22Rv1 (cell line): ENCODE measurements at regions not wholly inside any gene's neighbourhood (a gene's known extent, or its start where the extent isn't known, plus 50 kb on each side); places are given as distances from the start of the nearest gene placed in this dataset.

Source experiments
- ZFX ChIP-seq: fragments of 450-650 bp; IDR thresholded peaks from 2 replicates; pipeline ENCODE4 v1.6.1; 2017; ENCODE audit warnings: antibody characterized with exemption, borderline replicate concordance
- TF ChIP-seq, protein P1 (sequence below): fragments of 450-650 bp; IDR thresholded peaks from 2 replicates; pipeline ENCODE4 v1.5.1; 2017; ENCODE audit warnings: mild to moderate bottlenecking

DNA sequence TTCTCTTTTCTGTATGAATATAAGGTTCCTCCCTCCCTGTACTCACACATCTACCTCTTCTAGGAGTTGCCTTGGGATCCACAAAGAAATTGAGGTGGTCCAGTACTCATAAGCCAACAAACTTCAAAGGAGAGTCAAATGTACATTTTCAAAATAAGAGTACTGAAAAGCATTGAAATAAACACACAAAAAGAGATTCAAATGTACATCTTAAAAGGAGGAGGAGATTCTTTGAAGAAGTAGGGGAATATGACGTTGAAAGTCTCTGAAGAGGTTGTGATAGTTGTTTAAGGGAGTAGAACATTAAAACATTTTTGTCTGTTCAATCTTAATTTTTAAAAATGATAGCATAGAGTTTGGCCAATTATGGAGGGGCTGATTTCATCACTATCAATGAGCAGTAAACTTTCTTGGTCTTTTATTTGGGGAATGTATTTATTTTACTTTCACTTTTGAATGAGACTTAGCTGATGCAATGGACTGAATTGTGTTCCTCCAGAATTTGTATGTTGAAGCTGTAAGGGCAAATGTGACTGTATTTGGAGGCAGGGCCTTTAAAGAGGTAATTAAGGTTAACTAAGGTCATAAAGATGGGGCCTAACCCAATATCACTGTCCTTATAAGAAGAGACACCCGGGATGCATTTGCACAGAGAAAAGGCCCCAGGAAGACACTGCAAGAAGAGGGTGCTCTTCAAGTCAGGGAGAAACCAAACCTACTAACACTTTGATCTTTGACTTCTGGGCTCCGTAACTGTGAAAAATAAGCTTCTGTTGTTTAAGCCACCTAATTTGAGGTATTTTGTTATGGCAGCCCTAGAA is 226.3 kb upstream of the PGRMC2 start:
- TF ChIP-seq, protein P1, sequence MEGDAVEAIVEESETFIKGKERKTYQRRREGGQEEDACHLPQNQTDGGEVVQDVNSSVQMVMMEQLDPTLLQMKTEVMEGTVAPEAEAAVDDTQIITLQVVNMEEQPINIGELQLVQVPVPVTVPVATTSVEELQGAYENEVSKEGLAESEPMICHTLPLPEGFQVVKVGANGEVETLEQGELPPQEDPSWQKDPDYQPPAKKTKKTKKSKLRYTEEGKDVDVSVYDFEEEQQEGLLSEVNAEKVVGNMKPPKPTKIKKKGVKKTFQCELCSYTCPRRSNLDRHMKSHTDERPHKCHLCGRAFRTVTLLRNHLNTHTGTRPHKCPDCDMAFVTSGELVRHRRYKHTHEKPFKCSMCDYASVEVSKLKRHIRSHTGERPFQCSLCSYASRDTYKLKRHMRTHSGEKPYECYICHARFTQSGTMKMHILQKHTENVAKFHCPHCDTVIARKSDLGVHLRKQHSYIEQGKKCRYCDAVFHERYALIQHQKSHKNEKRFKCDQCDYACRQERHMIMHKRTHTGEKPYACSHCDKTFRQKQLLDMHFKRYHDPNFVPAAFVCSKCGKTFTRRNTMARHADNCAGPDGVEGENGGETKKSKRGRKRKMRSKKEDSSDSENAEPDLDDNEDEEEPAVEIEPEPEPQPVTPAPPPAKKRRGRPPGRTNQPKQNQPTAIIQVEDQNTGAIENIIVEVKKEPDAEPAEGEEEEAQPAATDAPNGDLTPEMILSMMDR = no peak
- no peak for TF ChIP-seq ZFX
